Adrenal gland (tissue), 5 donors: ENCODE measurements at regions not wholly inside any gene's neighbourhood (a gene's known extent, or its start where the extent isn't known, plus 50 kb on each side); places are given as distances from the start of the nearest gene placed in this dataset.

ENCODE experiments used
- CTCF ChIP-seq, 6 experiments: fragments of 450-650 bp in 4 of 6; fragments of 200-600 bp in 2 of 6; sonication (generic) in 1 of 6; IDR thresholded peaks; 1 replicate in 5 of 6; 2 replicates in 1 of 6; pipeline versions ENCODE4 v1.5.1 to v1.8.0; 2016 to 2021; ENCODE audit warnings: antibody characterized with exemption in 6 of 6, mild to moderate bottlenecking in 2 of 6, moderate library complexity in 1 of 6
- POLR2A ChIP-seq, 2 donors: fragments of 450-650 bp; IDR thresholded peaks; one replicate each; pipeline ENCODE4 v1.6.1; 2017; ENCODE audit warnings: antibody characterized with exemption in 2 of 2, mild to moderate bottlenecking in 2 of 2, moderate library complexity in 1 of 2
- donor health status: DM: no; HTN: no; CAD: no.

DNA sequence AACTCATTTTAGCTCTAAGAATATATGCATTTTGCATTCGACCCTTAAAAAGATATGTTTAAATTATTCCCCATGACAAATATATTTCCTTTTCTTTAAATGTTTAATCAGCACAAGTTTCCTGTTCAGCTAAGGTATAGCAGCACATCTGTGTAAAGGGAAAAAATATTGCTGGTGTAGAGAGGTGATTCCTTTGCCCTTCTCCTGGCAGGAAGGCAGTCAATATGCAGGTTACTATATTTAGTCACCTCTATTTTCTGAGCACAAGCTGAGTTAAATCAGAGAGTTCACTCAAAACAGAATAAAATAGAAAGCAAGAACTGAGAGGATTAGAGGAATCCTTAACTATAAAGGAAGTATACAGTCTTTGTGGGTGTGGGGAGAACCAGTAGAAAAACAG is 274.4 kb upstream of the PCSK5 start:
- no peak for TF ChIP-seq CTCF (IDR thresholded peaks at IDR 0.05)
- TF ChIP-seq POLR2A (IDR thresholded peaks at IDR 0.05), result no peak
